ENCODE measurements at regions not wholly inside any gene's neighbourhood (a gene's known extent, or its start where the extent isn't known, plus 50 kb on each side); places are given as distances from the start of the nearest gene placed in this dataset.

- no peak for TF ChIP-seq EZH2 (IDR thresholded peaks at IDR 0.05; ENCODE audit: insufficient read depth, poor library complexity, severe bottlenecking)
- TF ChIP-seq EZH2phosphoT487 (IDR thresholded peaks at IDR 0.05; ENCODE audit: insufficient read depth, low read depth), result no peak
- DNase-seq, result no peak
- in situ Hi-C loops (cut with MboI), result no loop called here
- Histone ChIP-seq H3K4me3 (no peak overlapping the region), H2AFZ (no peak overlapping the region), H3K4me2 (ENCODE audit: unreplicated experiment) (no peak overlapping the region), H3K36me3 (ENCODE audit: low read depth) (no peaks in the 10 kb centered on the region), H3K4me1 (ENCODE audit: insufficient read depth) (no peaks in the 10 kb centered on the region), H3K27me3 (replicated peaks; ENCODE audit: insufficient read depth) (peaks cover 8% of the 10 kb centered on the region), H3K79me2 (ENCODE audit: insufficient read depth) (no peaks in the 10 kb centered on the region), H3K9me3 (ENCODE audit: low read depth) (no peaks in the 10 kb centered on the region), H3F3A (ENCODE audit: insufficient read depth) (no peaks in the 10 kb centered on the region), H4K20me1 (ENCODE audit: insufficient read depth) (no peaks in the 10 kb centered on the region), H3K27ac (no peak overlapping the region), H3K9me2 (ENCODE audit: insufficient read depth) (no peaks in the 10 kb centered on the region), H3K9ac (no peak overlapping the region)
- WGBS, 2 experiments (ENCODE audit: low coverage in 1 of 2, low lambda C conversion rate in 2 of 2, missing lambda C conversion rate in 2 of 2), result 65 to 70% methylated on average over 4 of the region's 4 CpGs
Measured at GRCh38 chr9:19510907-19511306, 102.1 kb downstream of the ACER2 start.
